Tibial nerve (tissue), 3 donors: ENCODE measurements at regions not wholly inside any gene's neighbourhood (a gene's known extent, or its start where the extent isn't known, plus 50 kb on each side); places are given as distances from the start of the nearest gene placed in this dataset.

ENCODE experiments used
- CTCF ChIP-seq, 5 experiments: fragments of 200-600 bp in 3 of 5; fragments of 450-650 bp in 2 of 5; sonication (generic) in 3 of 5; IDR thresholded peaks; one replicate each; pipeline ENCODE4 v1.5.1; 2016 to 2019; ENCODE audit warnings: antibody characterized with exemption in 5 of 5, mild to moderate bottlenecking in 3 of 5, moderate library complexity in 2 of 5
- POLR2A ChIP-seq, 2 donors: fragments of 450-650 bp; IDR thresholded peaks; one replicate each; pipeline ENCODE4 v1.6.1; 2017; ENCODE audit warnings: antibody characterized with exemption in 2 of 2, mild to moderate bottlenecking in 2 of 2, moderate library complexity in 2 of 2

GRCh38 chr19:28044477-28044876 lies 1168.5 kb downstream of the UQCRFS1 start:
- TF ChIP-seq CTCF (IDR thresholded peaks at IDR 0.05) (no peak), POLR2A (IDR thresholded peaks at IDR 0.05) (no peak)
